GM23248 (cell line): ENCODE measurements at regions not wholly inside any gene's neighbourhood (a gene's known extent, or its start where the extent isn't known, plus 50 kb on each side); places are given as distances from the start of the nearest gene placed in this dataset.

Experiments
- EZH2 ChIP-seq: fragments of 200-600 bp; sonication (generic); IDR thresholded peaks from 2 replicates; pipeline ENCODE4 v1.6.1; 2018; ENCODE audit warnings: antibody characterized with exemption, mild to moderate bottlenecking; ENCODE audit not compliant: insufficient read depth, poor library complexity, severe bottlenecking
- EZH2phosphoT487 ChIP-seq: fragments of 200-600 bp; sonication (generic); IDR thresholded peaks from 2 replicates; pipeline ENCODE4 v1.6.1; 2018; ENCODE audit warnings: antibody characterized with exemption, moderate library complexity, mild to moderate bottlenecking, low read depth; ENCODE audit not compliant: insufficient read depth

DNA sequence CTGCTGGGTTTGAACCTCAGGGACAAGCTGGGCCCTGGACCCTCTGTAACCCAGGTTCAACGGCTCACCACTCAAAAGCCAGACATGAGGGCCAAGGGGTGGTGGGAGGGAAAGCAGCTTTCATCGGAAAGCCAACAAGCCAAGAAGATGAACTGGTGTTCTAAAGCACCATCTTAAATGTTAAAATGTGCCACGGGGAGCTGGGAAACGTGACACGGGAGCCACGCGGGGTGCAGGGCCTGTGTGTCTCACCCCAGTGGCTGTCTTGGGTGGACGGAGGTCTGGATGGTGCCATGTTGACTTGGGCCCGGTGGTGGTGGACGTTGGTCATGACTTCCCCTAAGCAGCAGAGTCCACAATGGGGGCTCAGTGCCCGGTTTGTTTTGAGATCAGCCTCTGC is 97.7 kb upstream of the SFSWAP start:
- TF ChIP-seq EZH2phosphoT487 = no peak
- no peak for TF ChIP-seq EZH2
